ENCODE measurements at regions not wholly inside any gene's neighbourhood (a gene's known extent, or its start where the extent isn't known, plus 50 kb on each side); places are given as distances from the start of the nearest gene placed in this dataset.

- peak overlapping the region; percentile 36 to 87 (median 63) for H3K27ac Mint-ChIP-seq
- H3K9me3 Mint-ChIP-seq, result no peaks in the 10 kb centered on the region
- peaks cover 53 to 77% (median 73%) of the 10 kb centered on the region in 3 donors for H3K4me1 Mint-ChIP-seq
- H3K36me3 Mint-ChIP-seq, result no peaks in the 10 kb centered on the region
- H3K4me3 Mint-ChIP-seq, result peak overlapping the region; percentile 50 to 86 (median 72)
- no peaks in the 10 kb centered on the region for H3K27me3 Mint-ChIP-seq
Measured at GRCh38 chr12:68449196-68449595, 117.0 kb upstream of the MDM1 start.

- Mint-ChIP-seq H3K4me3 (peak overlapping the region; percentile 80 to 95 (median 88)), H3K4me1 (peaks cover 64 to 83% (median 77%) of the 10 kb centered on the region in 3 donors), H3K27me3 (no peaks in the 10 kb centered on the region), H3K27ac (peak overlapping the region; percentile 36 to 92 (median 78)), H3K9me3 (no peaks in the 10 kb centered on the region), H3K36me3 (no peaks in the 10 kb centered on the region)
Measured at GRCh38 chr12:68450947-68451260, 118.7 kb upstream of the MDM1 start.

DNA sequence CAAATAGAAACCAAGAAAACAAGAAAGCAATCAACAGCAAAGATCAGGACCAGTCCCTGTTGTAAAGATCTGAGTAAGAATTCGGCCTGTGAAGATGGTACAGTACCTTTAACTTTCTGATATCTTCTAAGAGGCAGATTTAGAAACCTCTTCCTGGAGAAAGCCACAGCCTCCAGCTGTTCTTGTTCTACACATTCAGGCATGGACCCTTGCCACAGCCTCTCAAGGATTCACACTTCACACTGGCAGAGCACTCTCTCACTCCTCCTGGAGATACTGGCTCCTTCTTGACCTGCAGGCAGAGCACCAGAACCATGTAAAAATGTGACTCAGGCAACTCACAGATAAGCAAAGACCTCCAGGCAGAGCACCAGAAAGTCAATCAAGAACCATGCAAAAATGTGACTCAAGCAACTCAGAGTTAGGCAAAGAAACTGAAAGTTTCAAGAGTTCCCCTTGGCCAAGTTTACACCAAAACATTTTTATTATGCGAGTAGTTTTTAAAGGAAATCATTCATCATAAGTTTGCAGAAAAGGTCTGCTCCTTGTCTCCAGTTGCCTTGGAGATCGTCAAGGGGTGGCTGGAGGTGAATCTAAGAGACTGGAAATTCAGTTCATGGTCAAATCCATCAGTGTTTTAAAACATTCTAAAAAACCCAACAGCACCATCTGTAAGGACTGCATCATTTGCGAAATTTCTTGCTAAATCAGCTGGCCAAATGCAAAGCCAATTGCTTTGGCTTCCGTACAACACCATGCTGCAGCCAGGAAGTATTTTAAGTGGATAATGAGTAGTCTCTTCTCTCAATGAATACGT lies 119.3 kb upstream of the MDM1 start:
- Mint-ChIP-seq H3K9me3 (peaks cover 0 to 2% (median 0%) of the 10 kb centered on the region in 3 donors), H3K27me3 (no peaks in the 10 kb centered on the region), H3K4me3 (peak overlapping the region; percentile 80 to 95 (median 88)), H3K36me3 (no peaks in the 10 kb centered on the region), H3K4me1 (peaks cover 65 to 87% (median 80%) of the 10 kb centered on the region in 3 donors), H3K27ac (peak overlapping the region; percentile 36 to 92 (median 78))

DNA sequence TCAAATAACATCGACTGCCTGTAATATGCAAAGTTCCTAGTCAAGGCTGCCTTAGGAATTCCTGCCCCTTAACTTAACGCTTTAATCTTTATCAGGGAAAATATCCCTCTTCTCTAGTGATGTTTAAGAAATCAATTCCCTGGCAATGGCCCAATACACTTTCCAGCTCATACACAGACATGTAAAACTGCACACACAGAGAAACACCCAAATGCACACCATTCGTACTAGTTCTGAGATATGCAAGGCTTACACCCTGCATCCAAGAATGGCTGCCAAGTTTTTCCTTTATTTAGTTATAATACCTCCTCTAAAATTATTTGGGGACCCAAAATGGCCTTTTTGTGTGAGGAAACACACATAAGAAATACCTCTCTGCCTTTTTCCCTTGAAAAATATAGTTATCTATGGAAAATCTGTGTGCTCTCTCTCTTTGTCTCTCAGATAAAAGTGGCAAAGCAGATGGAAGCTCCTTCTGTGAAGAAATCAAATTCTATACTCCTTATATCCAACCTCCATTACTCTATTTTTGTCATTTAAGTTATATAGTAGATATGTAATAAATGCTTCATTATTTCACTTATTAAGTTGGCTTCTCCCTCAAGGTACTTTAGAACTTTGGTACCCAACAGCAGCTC lies 120.0 kb upstream of the MDM1 start:
- Mint-ChIP-seq H3K27me3 (no peaks in the 10 kb centered on the region), H3K27ac (peak overlapping the region in 2 of 3 donors; percentile 36 to 78), H3K36me3 (no peaks in the 10 kb centered on the region), H3K4me3 (peak overlapping the region in 3 of 4 donors; percentile 80 to 95 (median 94)), H3K9me3 (peaks cover 0 to 2% (median 0%) of the 10 kb centered on the region in 3 donors), H3K4me1 (peaks cover 66 to 84% (median 81%) of the 10 kb centered on the region in 3 donors)

DNA sequence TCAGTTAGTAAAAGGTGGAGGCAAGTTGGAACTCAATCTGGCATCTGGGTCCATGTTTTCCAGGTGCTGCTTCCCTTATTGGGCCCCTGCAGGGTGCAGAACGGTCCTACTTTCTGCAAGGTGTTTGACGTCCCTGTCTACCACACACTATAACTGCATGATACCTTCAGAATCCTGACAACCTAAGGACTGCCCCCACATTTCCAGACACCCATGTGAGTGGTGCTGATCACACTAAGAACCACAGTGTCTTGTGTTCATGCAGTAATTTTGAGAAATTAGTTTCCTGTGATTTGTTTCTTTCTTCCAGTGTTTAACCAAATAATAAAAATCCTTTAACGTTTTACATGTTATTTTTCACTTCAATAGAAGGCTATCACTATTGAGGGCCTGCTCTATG lies 121.1 kb upstream of the MDM1 start:
- H3K4me3 Mint-ChIP-seq, result no peak overlapping the region
- peaks cover 59 to 75% (median 72%) of the 10 kb centered on the region in 3 donors for H3K4me1 Mint-ChIP-seq
- H3K27ac Mint-ChIP-seq, result peak overlapping the region; percentile 11 to 78 (median 41)
- H3K9me3 Mint-ChIP-seq, result peaks cover 0 to 2% (median 0%) of the 10 kb centered on the region in 3 donors
- H3K36me3 Mint-ChIP-seq, result no peaks in the 10 kb centered on the region
- H3K27me3 Mint-ChIP-seq, result no peaks in the 10 kb centered on the region

DNA sequence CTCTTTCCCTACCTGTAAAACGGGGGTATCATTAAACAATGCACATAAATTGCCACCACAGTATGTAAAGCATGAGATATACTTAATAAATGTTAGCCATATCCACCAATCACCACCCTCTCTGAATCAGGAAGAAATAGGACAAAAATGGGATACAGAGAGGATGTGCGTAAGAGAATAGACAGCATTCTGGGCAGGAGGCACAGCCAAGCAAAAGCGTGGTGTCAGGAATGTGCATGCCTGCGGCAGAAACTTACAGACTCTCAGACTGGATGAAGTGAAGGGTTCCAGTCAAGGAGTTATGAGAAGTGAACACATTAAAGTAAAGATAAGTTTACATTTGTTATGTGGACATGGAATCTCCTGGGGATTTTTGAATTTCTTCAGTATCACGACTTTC lies 121.7 kb upstream of the MDM1 start:
- Mint-ChIP-seq H3K9me3 (peaks cover 0 to 2% (median 0%) of the 10 kb centered on the region in 3 donors), H3K4me3 (no peak overlapping the region), H3K4me1 (peaks cover 58 to 70% (median 70%) of the 10 kb centered on the region in 3 donors), H3K27ac (no peak overlapping the region), H3K27me3 (no peaks in the 10 kb centered on the region), H3K36me3 (no peaks in the 10 kb centered on the region)

DNA sequence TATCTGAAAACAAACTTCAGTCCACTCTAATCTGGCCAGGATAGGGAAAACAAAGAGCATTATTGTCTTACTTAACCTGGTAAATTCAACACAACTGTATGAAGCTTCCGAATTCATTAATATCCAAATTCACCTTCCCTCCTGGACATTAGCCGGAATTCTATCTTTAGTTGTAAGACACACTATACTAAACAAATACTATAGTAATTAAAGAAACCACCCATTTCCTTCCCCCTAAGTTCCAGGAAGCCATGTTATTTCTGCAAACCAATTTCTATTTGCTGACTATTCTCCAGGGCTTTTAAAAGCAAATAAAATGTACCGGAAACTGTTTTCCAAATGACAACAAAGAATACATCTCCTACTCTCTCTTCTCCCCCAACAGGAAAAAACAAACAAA lies 122.7 kb upstream of the MDM1 start:
- Mint-ChIP-seq H3K27ac (peak overlapping the region in 2 of 3 donors; percentile 18 to 78), H3K4me3 (peak overlapping the region; percentile 22 to 79 (median 64)), H3K9me3 (peaks cover 0 to 2% (median 0%) of the 10 kb centered on the region in 3 donors), H3K4me1 (peaks cover 51 to 66% (median 61%) of the 10 kb centered on the region in 3 donors), H3K36me3 (no peaks in the 10 kb centered on the region), H3K27me3 (no peaks in the 10 kb centered on the region)

- Mint-ChIP-seq H3K27me3 (no peaks in the 10 kb centered on the region), H3K36me3 (no peaks in the 10 kb centered on the region), H3K4me3 (peak overlapping the region; percentile 13 to 79 (median 64)), H3K27ac (peak overlapping the region; percentile 18 to 78 (median 54)), H3K4me1 (peaks cover 44 to 61% (median 54%) of the 10 kb centered on the region in 3 donors), H3K9me3 (peaks cover 0 to 2% (median 0%) of the 10 kb centered on the region in 3 donors)
Measured at GRCh38 chr12:68455691-68456345, 123.7 kb upstream of the MDM1 start.

- H3K27ac Mint-ChIP-seq, result no peak overlapping the region
- H3K27me3 Mint-ChIP-seq, result no peaks in the 10 kb centered on the region
- H3K36me3 Mint-ChIP-seq, result no peaks in the 10 kb centered on the region
- H3K4me3 Mint-ChIP-seq, result no peak overlapping the region
- peaks cover 0 to 2% (median 0%) of the 10 kb centered on the region in 3 donors for H3K9me3 Mint-ChIP-seq
- peaks cover 28 to 45% (median 32%) of the 10 kb centered on the region in 3 donors for H3K4me1 Mint-ChIP-seq
Measured at GRCh38 chr12:68458866-68459265, 126.7 kb upstream of the MDM1 start.

DNA sequence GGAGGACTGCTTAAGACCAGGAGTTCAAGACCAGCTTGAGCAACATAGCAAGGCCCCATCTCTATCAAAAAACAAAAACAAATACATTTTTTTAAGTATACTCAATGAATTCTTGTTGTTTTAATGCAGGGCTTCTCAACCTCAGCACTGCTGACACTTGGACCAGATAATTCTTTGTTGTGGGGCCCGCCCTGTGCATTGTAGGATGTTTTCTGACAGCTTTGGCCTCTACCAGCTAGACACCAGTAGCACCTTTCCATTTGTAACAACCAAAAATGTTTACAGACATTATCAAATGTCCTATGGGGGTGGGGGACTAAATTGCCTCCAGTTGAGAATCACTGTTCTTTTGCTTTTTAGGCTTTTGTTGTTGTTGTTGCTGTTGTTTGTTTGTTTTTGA lies 128.1 kb upstream of the MDM1 start:
- Mint-ChIP-seq H3K4me1 (peaks cover 17 to 31% (median 19%) of the 10 kb centered on the region in 3 donors), H3K27ac (no peak overlapping the region), H3K9me3 (peaks cover 0 to 2% (median 0%) of the 10 kb centered on the region in 3 donors)

DNA sequence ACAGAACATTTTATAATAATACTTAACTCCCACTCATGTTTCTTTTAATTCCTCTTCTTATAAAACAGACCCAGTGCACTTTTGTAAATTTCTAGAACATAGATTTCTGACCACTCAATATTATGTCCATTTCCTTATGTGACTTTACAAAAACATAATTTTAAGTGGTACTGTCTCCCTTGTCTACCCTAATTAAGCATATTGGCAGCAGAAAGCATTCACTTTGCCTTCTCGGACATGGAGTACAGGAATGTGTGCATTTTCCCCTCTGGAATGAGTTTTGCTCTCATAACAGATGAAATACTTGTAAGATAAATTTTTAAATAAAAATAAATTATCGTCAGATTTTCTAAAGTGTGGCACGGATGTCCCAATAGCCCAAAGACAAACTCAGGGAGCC lies 129.5 kb upstream of the MDM1 start:
- Mint-ChIP-seq H3K4me3 (no peak overlapping the region), H3K4me1 (peaks cover 6 to 17% (median 6%) of the 10 kb centered on the region in 3 donors), H3K27me3 (no peaks in the 10 kb centered on the region), H3K36me3 (no peaks in the 10 kb centered on the region), H3K9me3 (no peaks in the 10 kb centered on the region), H3K27ac (no peak overlapping the region)

More for the DNA sequence above, 128.1 kb upstream of the MDM1 start:
- Mint-ChIP-seq H3K27me3 (no peaks in the 10 kb centered on the region), H3K36me3 (no peaks in the 10 kb centered on the region), H3K4me3 (no peak overlapping the region)

DNA sequence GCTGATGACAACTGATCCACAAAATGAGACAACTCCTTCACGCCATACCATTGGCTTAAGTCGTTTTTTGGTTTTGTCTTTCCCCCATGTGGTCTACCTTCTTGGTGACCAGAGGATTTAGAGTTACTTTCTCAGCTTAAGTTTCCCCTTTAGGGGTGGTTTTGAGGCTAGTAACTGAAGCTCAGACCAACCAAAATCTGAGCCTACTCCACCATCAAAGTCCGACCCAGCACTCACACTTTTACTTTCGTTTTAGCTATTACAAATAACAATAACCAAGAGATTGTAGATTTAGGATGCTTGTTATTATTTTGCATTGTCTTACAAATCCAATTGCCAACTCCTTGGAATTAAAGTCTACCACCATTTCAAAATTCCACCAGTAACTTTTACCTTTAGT lies 130.6 kb upstream of the MDM1 start:
- Mint-ChIP-seq H3K4me1 (peaks cover 5 to 16% (median 6%) of the 10 kb centered on the region in 3 donors), H3K9me3 (no peaks in the 10 kb centered on the region), H3K4me3 (peak overlapping the region; percentile 61 to 84 (median 77)), H3K27ac (peak overlapping the region in 2 of 3 donors; percentile 46 to 73), H3K27me3 (no peaks in the 10 kb centered on the region), H3K36me3 (no peaks in the 10 kb centered on the region)

GRCh38 chr12:68465227-68465626 lies 133.1 kb upstream of the MDM1 start:
- no peaks in the 10 kb centered on the region for H3K9me3 Mint-ChIP-seq
- H3K4me1 Mint-ChIP-seq, result peaks cover 5 to 11% (median 10%) of the 10 kb centered on the region in 3 donors
- H3K36me3 Mint-ChIP-seq, result no peaks in the 10 kb centered on the region
- H3K4me3 Mint-ChIP-seq, result no peak overlapping the region
- no peak overlapping the region for H3K27ac Mint-ChIP-seq
- H3K27me3 Mint-ChIP-seq, result no peaks in the 10 kb centered on the region

DNA sequence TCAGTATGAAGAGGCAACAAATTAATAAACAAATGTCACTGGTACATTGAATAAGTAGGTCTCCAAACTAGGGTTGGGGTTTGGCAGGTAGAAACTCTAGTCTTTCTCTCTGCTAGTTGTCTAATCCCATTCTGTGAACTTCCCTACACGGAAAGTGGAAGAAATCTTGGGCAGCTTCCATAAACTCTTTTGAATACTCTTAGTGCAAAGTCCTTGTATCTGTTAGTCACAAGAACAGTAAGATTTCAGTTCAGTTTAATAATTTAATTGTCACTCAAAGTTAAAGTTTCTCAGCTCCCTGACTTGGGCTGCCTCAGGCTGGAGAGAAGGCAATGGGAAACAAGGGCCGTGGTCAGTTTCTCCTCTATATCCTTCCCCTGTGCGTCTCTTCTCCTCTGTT lies 135.4 kb upstream of the MDM1 start:
- peak overlapping the region in 1 of 3 donors; percentile 47 for H3K27ac Mint-ChIP-seq
- H3K27me3 Mint-ChIP-seq, result no peaks in the 10 kb centered on the region
- peaks cover 5 to 8% (median 5%) of the 10 kb centered on the region in 3 donors for H3K4me1 Mint-ChIP-seq
- H3K36me3 Mint-ChIP-seq, result no peaks in the 10 kb centered on the region
- H3K9me3 Mint-ChIP-seq, result no peaks in the 10 kb centered on the region
- H3K4me3 Mint-ChIP-seq, result no peak overlapping the region

DNA sequence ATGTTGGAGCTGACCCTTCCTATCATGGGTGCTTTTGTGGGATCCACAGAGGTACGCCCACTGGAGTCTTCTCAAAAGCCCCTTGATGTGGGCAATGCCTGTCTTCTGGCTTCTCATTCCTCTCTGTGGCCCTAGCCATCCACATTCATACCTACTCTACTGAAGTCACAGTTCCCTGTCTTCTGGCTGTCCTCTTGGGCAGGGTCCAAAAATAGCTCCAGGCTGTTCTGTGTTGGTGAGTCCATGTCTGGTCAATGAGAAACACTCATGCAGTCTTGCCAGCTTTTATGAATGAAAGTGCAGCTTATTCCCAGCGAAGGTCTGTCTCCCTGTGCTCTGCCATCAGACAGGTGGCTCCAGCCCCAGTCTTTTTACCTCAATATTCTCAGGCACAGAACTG lies 135.9 kb upstream of the MDM1 start:
- Mint-ChIP-seq H3K4me3 (no peak overlapping the region), H3K27me3 (no peaks in the 10 kb centered on the region), H3K9me3 (no peaks in the 10 kb centered on the region), H3K27ac (peak overlapping the region in 1 of 3 donors; percentile 47), H3K4me1 (peaks cover under 1 to 4% (median 3%) of the 10 kb centered on the region in 3 donors), H3K36me3 (no peaks in the 10 kb centered on the region)
